ENCODE measurements at regions not wholly inside any gene's neighbourhood (a gene's known extent, or its start where the extent isn't known, plus 50 kb on each side); places are given as distances from the start of the nearest gene placed in this dataset.
"Not testable (repeated sequence)": the region's sequence is repeated elsewhere in the genome, so short reads cannot be mapped to it uniquely, and the experiment has no call there.

GRCh38 chr15:88994286-88994685, 81.1 kb upstream of the MFGE8 start:
- Histone ChIP-seq H3K27me3 (ENCODE audit: control insufficient read depth, insufficient read depth, low read length) (no peaks in the 10 kb centered on the region), H3K9me3 (ENCODE audit: control insufficient read depth, insufficient read depth, low read length) (no peaks in the 10 kb centered on the region), H3K36me3 (ENCODE audit: control insufficient read depth, insufficient read depth, low read length) (no peaks in the 10 kb centered on the region), H3K4me1 (ENCODE audit: control insufficient read depth, insufficient read depth, low read length) (peaks cover 5% of the 10 kb centered on the region; the same call in 1 of the 2 replicates), H3K4me3 (ENCODE audit: low read length) (no peak overlapping the region; the same call in 1 of the 2 replicates), H3K27ac (ENCODE audit: low read length) (peak overlapping the region; percentile 78)
- WGBS (ENCODE audit: insufficient coverage, insufficient read length): no CpG with 5 or more reads among the region's 1 CpG
- DNase-seq (ENCODE audit: low read depth, low spot score): no peak

- no peak for DNase-seq (ENCODE audit: low read depth, low spot score)
- no peaks in the 10 kb centered on the region for H3K9me3 ChIP-seq (ENCODE audit: control insufficient read depth, insufficient read depth, low read length)
- no peaks in the 10 kb centered on the region for H3K36me3 ChIP-seq (ENCODE audit: control insufficient read depth, insufficient read depth, low read length)
- H3K27me3 ChIP-seq (ENCODE audit: control insufficient read depth, insufficient read depth, low read length): no peaks in the 10 kb centered on the region
- H3K4me1 ChIP-seq (ENCODE audit: control insufficient read depth, insufficient read depth, low read length): peaks cover 5% of the 10 kb centered on the region; the same call in 1 of the 2 replicates
- H3K27ac ChIP-seq (ENCODE audit: low read length): no peak overlapping the region
- WGBS (ENCODE audit: insufficient coverage, insufficient read length): no CpG with 5 or more reads among the region's 3 CpGs
- no peak overlapping the region for H3K4me3 ChIP-seq (ENCODE audit: low read length)
These were observed 82.3 kb upstream of the MFGE8 start for GRCh38 chr15:88995449-88995848.

GRCh38 chr15:88997531-88997930, 84.4 kb upstream of the MFGE8 start:
- Histone ChIP-seq H3K9me3 (ENCODE audit: control insufficient read depth, insufficient read depth, low read length) (no peaks in the 10 kb centered on the region), H3K36me3 (ENCODE audit: control insufficient read depth, insufficient read depth, low read length) (no peaks in the 10 kb centered on the region; the same call in 1 of the 2 replicates), H3K27ac (ENCODE audit: low read length) (no peak overlapping the region), H3K4me1 (ENCODE audit: control insufficient read depth, insufficient read depth, low read length) (peaks cover 5% of the 10 kb centered on the region; the same call in 1 of the 2 replicates), H3K4me3 (ENCODE audit: low read length) (no peak overlapping the region), H3K27me3 (ENCODE audit: control insufficient read depth, insufficient read depth, low read length) (no peaks in the 10 kb centered on the region)
- DNase-seq (ENCODE audit: low read depth, low spot score): no peak
- WGBS (ENCODE audit: insufficient coverage, insufficient read length): no CpG with 5 or more reads among the region's 3 CpGs

GRCh38 chr15:88998980-88999713, 86.0 kb upstream of the MFGE8 start:
- peaks cover 4% of the 10 kb centered on the region; the same call in 1 of the 2 replicates for H3K4me1 ChIP-seq (ENCODE audit: control insufficient read depth, insufficient read depth, low read length)
- no peak overlapping the region for H3K27ac ChIP-seq (ENCODE audit: low read length)
- DNase-seq (ENCODE audit: low read depth, low spot score): peak; percentile 95
- no peak overlapping the region for H3K4me3 ChIP-seq (ENCODE audit: low read length)
- no peaks in the 10 kb centered on the region for H3K27me3 ChIP-seq (ENCODE audit: control insufficient read depth, insufficient read depth, low read length)
- no peaks in the 10 kb centered on the region for H3K9me3 ChIP-seq (ENCODE audit: control insufficient read depth, insufficient read depth, low read length)
- H3K36me3 ChIP-seq (ENCODE audit: control insufficient read depth, insufficient read depth, low read length): no peaks in the 10 kb centered on the region; the same call in 1 of the 2 replicates
- no CpG with 5 or more reads among the region's 7 CpGs for WGBS (ENCODE audit: insufficient coverage, insufficient read length)

GRCh38 chr15:89001708-89002275, 86.5 kb upstream of the ABHD2 start:
- not testable (repeated sequence) for DNase-seq (ENCODE audit: low read depth, low spot score); H3K4me1 ChIP-seq (ENCODE audit: control insufficient read depth, insufficient read depth, low read length); H3K27me3 ChIP-seq (ENCODE audit: control insufficient read depth, insufficient read depth, low read length); H3K4me3 ChIP-seq (ENCODE audit: low read length); H3K9me3 ChIP-seq (ENCODE audit: control insufficient read depth, insufficient read depth, low read length); H3K27ac ChIP-seq (ENCODE audit: low read length); H3K36me3 ChIP-seq (ENCODE audit: control insufficient read depth, insufficient read depth, low read length)
- no CpG with 5 or more reads among the region's 4 CpGs for WGBS (ENCODE audit: insufficient coverage, insufficient read length)

- no peaks in the 10 kb centered on the region for H3K9me3 ChIP-seq (ENCODE audit: control insufficient read depth, insufficient read depth, low read length)
- no CpG with 5 or more reads among the region's 5 CpGs for WGBS (ENCODE audit: insufficient coverage, insufficient read length)
- DNase-seq (ENCODE audit: low read depth, low spot score): no peak
- no peak overlapping the region for H3K27ac ChIP-seq (ENCODE audit: low read length)
- no peak overlapping the region for H3K4me3 ChIP-seq (ENCODE audit: low read length)
- H3K4me1 ChIP-seq (ENCODE audit: control insufficient read depth, insufficient read depth, low read length): peaks cover 4% of the 10 kb centered on the region; the same call in 1 of the 2 replicates
- H3K36me3 ChIP-seq (ENCODE audit: control insufficient read depth, insufficient read depth, low read length): no peaks in the 10 kb centered on the region; the same call in 1 of the 2 replicates
- no peaks in the 10 kb centered on the region for H3K27me3 ChIP-seq (ENCODE audit: control insufficient read depth, insufficient read depth, low read length)
These were observed 85.9 kb upstream of the ABHD2 start for GRCh38 chr15:89002281-89002761.

GRCh38 chr15:89002830-89003229, 85.4 kb upstream of the ABHD2 start:
- WGBS (ENCODE audit: insufficient coverage, insufficient read length): no CpG with 5 or more reads among the region's 5 CpGs
- peaks cover 4% of the 10 kb centered on the region; the same call in 1 of the 2 replicates for H3K4me1 ChIP-seq (ENCODE audit: control insufficient read depth, insufficient read depth, low read length)

GRCh38 chr15:89003865-89004725, 84.2 kb upstream of the ABHD2 start:
- no peaks in the 10 kb centered on the region; the same call in 1 of the 2 replicates for H3K36me3 ChIP-seq (ENCODE audit: control insufficient read depth, insufficient read depth, low read length)
- no peaks in the 10 kb centered on the region for H3K27me3 ChIP-seq (ENCODE audit: control insufficient read depth, insufficient read depth, low read length)
- no peak overlapping the region for H3K4me3 ChIP-seq (ENCODE audit: low read length)
- DNase-seq (ENCODE audit: low read depth, low spot score): no peak
- H3K9me3 ChIP-seq (ENCODE audit: control insufficient read depth, insufficient read depth, low read length): no peaks in the 10 kb centered on the region
- H3K4me1 ChIP-seq (ENCODE audit: control insufficient read depth, insufficient read depth, low read length): peaks cover 3% of the 10 kb centered on the region; the same call in 1 of the 2 replicates
- WGBS (ENCODE audit: insufficient coverage, insufficient read length): no CpG with 5 or more reads among the region's 11 CpGs
- H3K27ac ChIP-seq (ENCODE audit: low read length): no peak overlapping the region

More at GRCh38 chr15:89002830-89003229, 85.4 kb upstream of the ABHD2 start:
- Histone ChIP-seq H3K36me3 (ENCODE audit: control insufficient read depth, insufficient read depth, low read length) (no peaks in the 10 kb centered on the region; the same call in 1 of the 2 replicates), H3K27me3 (ENCODE audit: control insufficient read depth, insufficient read depth, low read length) (no peaks in the 10 kb centered on the region), H3K4me3 (ENCODE audit: low read length) (no peak overlapping the region), H3K9me3 (ENCODE audit: control insufficient read depth, insufficient read depth, low read length) (no peaks in the 10 kb centered on the region), H3K27ac (ENCODE audit: low read length) (no peak overlapping the region)
- DNase-seq (ENCODE audit: low read depth, low spot score): no peak

- Histone ChIP-seq H3K36me3 (ENCODE audit: control insufficient read depth, insufficient read depth, low read length) (no peaks in the 10 kb centered on the region; the same call in 1 of the 2 replicates), H3K4me1 (ENCODE audit: control insufficient read depth, insufficient read depth, low read length) (peaks cover 2% of the 10 kb centered on the region; the same call in 1 of the 2 replicates), H3K9me3 (ENCODE audit: control insufficient read depth, insufficient read depth, low read length) (no peaks in the 10 kb centered on the region), H3K27ac (ENCODE audit: low read length) (no peak overlapping the region), H3K4me3 (ENCODE audit: low read length) (no peak overlapping the region), H3K27me3 (ENCODE audit: control insufficient read depth, insufficient read depth, low read length) (no peaks in the 10 kb centered on the region)
- DNase-seq (ENCODE audit: low read depth, low spot score): no peak
- WGBS (ENCODE audit: insufficient coverage, insufficient read length): 100% methylated on average over 1 of the region's 4 CpGs
These were observed 83.6 kb upstream of the ABHD2 start for GRCh38 chr15:89004726-89005030.

- not testable (repeated sequence) for H3K4me1 ChIP-seq (ENCODE audit: control insufficient read depth, insufficient read depth, low read length); H3K4me3 ChIP-seq (ENCODE audit: low read length); DNase-seq (ENCODE audit: low read depth, low spot score); H3K9me3 ChIP-seq (ENCODE audit: control insufficient read depth, insufficient read depth, low read length); H3K27ac ChIP-seq (ENCODE audit: low read length); H3K27me3 ChIP-seq (ENCODE audit: control insufficient read depth, insufficient read depth, low read length); H3K36me3 ChIP-seq (ENCODE audit: control insufficient read depth, insufficient read depth, low read length)
- WGBS (ENCODE audit: insufficient coverage, insufficient read length): no CpG with 5 or more reads among the region's 9 CpGs
These were observed 80.7 kb upstream of the ABHD2 start for GRCh38 chr15:89007527-89007926.
